PC-9 (cell line): ENCODE measurements at regions not wholly inside any gene's neighbourhood (a gene's known extent, or its start where the extent isn't known, plus 50 kb on each side); places are given as distances from the start of the nearest gene placed in this dataset.

Experiments
- BruUV-seq: library from RNA; stranded (reverse); fragments of 400-500 nt; replicated peaks from 2 replicates; lab custom pipeline; 2021; lab: Mats Ljungman, UMichigan
- CTCF ChIA-PET: fragments of 300-600 bp; sonication (Branson Sonifier 250); formaldehyde crosslinking; loops from one replicate; lab custom pipeline; 2022; ENCODE audit warnings: antibody characterized with exemption; lab: Charles Lee
- POLR2A ChIA-PET: fragments of 300-600 bp; sonication (Branson Sonifier 250); formaldehyde crosslinking; loops from one replicate; lab custom pipeline; 2022; ENCODE audit warnings: antibody characterized with exemption; ENCODE audit not compliant: unreplicated experiment; lab: Charles Lee
- DNase-seq, 2 experiments: peaks; one replicate each; pipeline versions ENCODE4 v3.0.0 to v3.0.0-alpha.2; 2015 to 2022; ENCODE audit warnings: mixed read lengths in 1 of 2
- H2AFZ ChIP-seq: fragments of 200-600 bp; sonication (generic); 2 replicates; pipeline ENCODE4 v1.8.1; 2017; ENCODE audit warnings: antibody characterized with exemption
- H3F3A ChIP-seq: fragments of 200-600 bp; sonication (generic); 2 replicates; pipeline ENCODE4 v1.8.1; 2017; ENCODE audit warnings: antibody characterized with exemption, mild to moderate bottlenecking, low read depth; ENCODE audit not compliant: insufficient read depth
- H3K27ac ChIP-seq: fragments of 200-600 bp; sonication (generic); 2 replicates; pipeline ENCODE4 v1.6.1; 2016; ENCODE audit warnings: mixed run types
- H3K27me3 ChIP-seq: fragments of 200-600 bp; sonication (generic); 2 replicates; pipeline ENCODE4 v1.6.1; 2016; ENCODE audit warnings: low read depth, mixed run types; ENCODE audit not compliant: insufficient read depth
- H3K36me3 ChIP-seq: fragments of 200-600 bp; sonication (generic); 2 replicates; pipeline ENCODE4 v1.6.1; 2016; ENCODE audit warnings: low read depth, mixed run types
- H3K4me1 ChIP-seq: fragments of 200-600 bp; sonication (generic); replicated peaks from 2 replicates; pipeline ENCODE4 v1.6.1; 2016; ENCODE audit warnings: mixed run types; ENCODE audit not compliant: insufficient read depth
- H3K4me2 ChIP-seq: fragments of 200-600 bp; sonication (generic); 2 replicates; pipeline ENCODE4 v1.6.1; 2017; ENCODE audit warnings: mixed run types
- H3K4me3 ChIP-seq: fragments of 200-600 bp; sonication (generic); 2 replicates; pipeline ENCODE4 v1.6.1; 2016; ENCODE audit warnings: mixed run types
- H3K79me2 ChIP-seq: fragments of 200-600 bp; sonication (generic); 2 replicates; pipeline ENCODE4 v1.6.1; 2017; ENCODE audit warnings: low read depth, mixed run types
- H3K9me2 ChIP-seq: fragments of 200-600 bp; sonication (generic); 2 replicates; pipeline ENCODE4 v1.8.1; 2017; ENCODE audit warnings: mild to moderate bottlenecking; ENCODE audit not compliant: insufficient read depth
- H3K9me3 ChIP-seq: fragments of 200-600 bp; sonication (generic); 2 replicates; pipeline ENCODE4 v1.8.1; 2016; ENCODE audit warnings: low read depth; ENCODE audit not compliant: insufficient read depth
- H4K20me1 ChIP-seq: fragments of 200-600 bp; sonication (generic); 2 replicates; pipeline ENCODE4 v1.8.1; 2017; ENCODE audit not compliant: insufficient read depth
- CTCF ChIP-seq: fragments of 200-600 bp; sonication (generic); conservative IDR thresholded peaks from 2 replicates; pipeline ENCODE4 v1.6.1; 2017; ENCODE audit warnings: mixed run types, antibody characterized with exemption, mild to moderate bottlenecking, moderate library complexity
- EZH2 ChIP-seq: fragments of 200-600 bp; sonication (generic); IDR thresholded peaks from 2 replicates; pipeline ENCODE4 v1.8.0; 2017; ENCODE audit warnings: antibody characterized with exemption, low read depth
- intact Hi-C: fragments of 100-400 bp; cut with micrococcal nuclease; formaldehyde crosslinking; loops from one replicate; pipeline ENCODE4 v1.10.0; 2022; ENCODE audit not compliant: unreplicated experiment

GRCh38 chr12:87846045-87846444 is 183.2 kb downstream of the C12orf50 start:
- H3K9me3 ChIP-seq = no peaks in the 10 kb centered on the region
- ChIA-PET CTCF (no interaction called here), POLR2A (no interaction called here)
- no peaks in the 10 kb centered on the region for H4K20me1 ChIP-seq
- intact Hi-C loops = loop anchor here (10.0 kb wide), 3 partner anchors 501 to 1921 kb away; no protein-coding TSS in a partner anchor
- no peaks in the 10 kb centered on the region for H3K36me3 ChIP-seq
- no peaks in the 10 kb centered on the region for H3K27me3 ChIP-seq
- no TSS peak for BruUV-seq
- no peak overlapping the region for H3K27ac ChIP-seq
- H3K4me1 ChIP-seq = no peaks in the 10 kb centered on the region
- H2AFZ ChIP-seq = no peak overlapping the region
- no peaks in the 10 kb centered on the region for H3F3A ChIP-seq
- no peak overlapping the region for H3K4me3 ChIP-seq
- no peaks in the 10 kb centered on the region for H3K9me2 ChIP-seq
- DNase-seq = no peak
- H3K4me2 ChIP-seq = no peak overlapping the region
- TF ChIP-seq EZH2 = no peak
- no peak for TF ChIP-seq CTCF
- H3K79me2 ChIP-seq = no peaks in the 10 kb centered on the region

GRCh38 chr12:87841935-87842334 is 187.3 kb downstream of the C12orf50 start:
- intact Hi-C loops = loop anchor here (10.0 kb wide), 3 partner anchors 497 to 1917 kb away; no protein-coding TSS in a partner anchor

GRCh38 chr12:87836190-87836589 is 193.0 kb downstream of the C12orf50 start:
- H3K36me3 ChIP-seq = no peaks in the 10 kb centered on the region
- H2AFZ ChIP-seq = no peak overlapping the region
- intact Hi-C loops = no loop called here
- no peaks in the 10 kb centered on the region for H3F3A ChIP-seq
- H3K4me2 ChIP-seq = no peak overlapping the region
- no peaks in the 10 kb centered on the region for H3K27me3 ChIP-seq
- DNase-seq = no peak
- POLR2A ChIA-PET = interaction anchor here (0.8 kb wide), 1 partner anchor 305 kb away, joined by 5 read pairs; no protein-coding TSS in a partner anchor
- H3K79me2 ChIP-seq = no peaks in the 10 kb centered on the region
- BruUV-seq = no TSS peak
- H3K9me2 ChIP-seq = no peaks in the 10 kb centered on the region; the same call in 1 of the 2 replicates
- no peak for TF ChIP-seq EZH2
- no peaks in the 10 kb centered on the region for H4K20me1 ChIP-seq
- H3K27ac ChIP-seq = no peak overlapping the region
- CTCF ChIA-PET = no interaction called here
- no peaks in the 10 kb centered on the region for H3K4me1 ChIP-seq
- no peaks in the 10 kb centered on the region for H3K9me3 ChIP-seq
- no peak overlapping the region for H3K4me3 ChIP-seq

More at GRCh38 chr12:87841935-87842334, 187.3 kb downstream of the C12orf50 start:
- ChIA-PET CTCF (no interaction called here), POLR2A (interaction anchor here (0.6 kb wide), 1 partner anchor 26 kb away, joined by 5 read pairs; no protein-coding TSS in a partner anchor)
- Histone ChIP-seq H3K9me2 (no peaks in the 10 kb centered on the region), H3K36me3 (no peaks in the 10 kb centered on the region), H3K9me3 (no peaks in the 10 kb centered on the region), H2AFZ (no peak overlapping the region), H3K27ac (no peak overlapping the region), H3K4me2 (no peak overlapping the region), H3K27me3 (no peaks in the 10 kb centered on the region), H3K79me2 (no peaks in the 10 kb centered on the region), H3K4me1 (no peaks in the 10 kb centered on the region), H4K20me1 (no peaks in the 10 kb centered on the region), H3K4me3 (no peak overlapping the region), H3F3A (no peaks in the 10 kb centered on the region)
- BruUV-seq = no TSS peak
- no peak for TF ChIP-seq EZH2
- no peak for TF ChIP-seq CTCF
- DNase-seq = no peak
